GM21528 (cell line): ENCODE measurements at regions not wholly inside any gene's neighbourhood (a gene's known extent, or its start where the extent isn't known, plus 50 kb on each side); places are given as distances from the start of the nearest gene placed in this dataset.
"Not testable (repeated sequence)": the region's sequence is repeated elsewhere in the genome, so short reads cannot be mapped to it uniquely, and the experiment has no call there.

ENCODE experiments used
- ATAC-seq: cut with Tn5 transposase; IDR thresholded peaks from one replicate; pipeline ENCODE4 v1.9.1; 2021; ENCODE audit warnings: mild to moderate bottlenecking, moderate library complexity; ENCODE audit not compliant: unreplicated experiment, low FRiP score

GRCh38 chr15:95681836-95682544 lies 648.5 kb upstream of the NR2F2 start:
- ATAC-seq, result no peak

GRCh38 chr15:95684126-95684525 lies 646.4 kb upstream of the NR2F2 start:
- ATAC-seq, result no peak

- no peak for ATAC-seq
Observed at GRCh38 chr15:95684693-95685115, 645.8 kb upstream of the NR2F2 start.

GRCh38 chr15:95687061-95687460 lies 643.4 kb upstream of the NR2F2 start:
- no peak for ATAC-seq

GRCh38 chr15:95687686-95688085 lies 642.8 kb upstream of the NR2F2 start:
- ATAC-seq, result no peak

GRCh38 chr15:95690631-95691340 lies 639.7 kb upstream of the NR2F2 start:
- no peak for ATAC-seq

- ATAC-seq, result no peak
Observed at GRCh38 chr15:95693917-95694316, 636.6 kb upstream of the NR2F2 start.

DNA sequence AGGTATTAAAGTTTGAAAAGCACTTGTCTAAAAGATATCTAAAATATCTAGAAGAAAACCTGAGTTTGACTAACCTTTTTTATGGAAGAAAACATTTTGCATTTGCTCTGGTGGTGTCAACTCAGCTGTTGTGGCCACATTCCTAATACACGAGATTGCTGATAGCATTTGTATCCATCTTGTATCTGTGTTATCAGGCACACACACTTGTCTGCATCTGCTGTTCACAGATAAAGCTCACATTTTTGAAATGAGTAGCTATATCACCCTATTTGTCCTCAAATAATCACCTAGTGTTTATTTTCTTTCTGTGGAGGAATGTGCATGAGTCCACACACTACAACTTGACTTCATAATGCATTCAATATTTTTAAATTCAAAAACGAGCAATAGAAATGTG lies 632.3 kb upstream of the NR2F2 start:
- ATAC-seq, result no peak

DNA sequence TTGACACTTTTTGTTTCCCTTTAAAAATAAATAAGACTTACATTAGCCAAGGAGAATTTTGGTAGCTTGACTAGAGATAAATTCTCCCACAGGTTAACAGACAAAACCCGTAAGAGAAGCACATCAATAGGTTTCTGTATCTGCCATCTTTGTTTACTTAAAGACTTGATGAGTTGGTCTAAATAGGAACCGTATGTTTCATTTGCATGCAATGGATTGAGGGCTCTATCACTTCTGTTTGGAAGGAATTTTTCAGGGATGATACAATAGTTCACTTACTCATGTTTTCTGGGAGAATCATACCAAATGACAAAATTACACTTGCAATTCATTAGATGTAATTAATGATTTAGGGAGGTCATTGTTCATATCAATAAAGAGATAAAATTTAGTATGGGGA lies 631.5 kb upstream of the NR2F2 start:
- no peak for ATAC-seq

DNA sequence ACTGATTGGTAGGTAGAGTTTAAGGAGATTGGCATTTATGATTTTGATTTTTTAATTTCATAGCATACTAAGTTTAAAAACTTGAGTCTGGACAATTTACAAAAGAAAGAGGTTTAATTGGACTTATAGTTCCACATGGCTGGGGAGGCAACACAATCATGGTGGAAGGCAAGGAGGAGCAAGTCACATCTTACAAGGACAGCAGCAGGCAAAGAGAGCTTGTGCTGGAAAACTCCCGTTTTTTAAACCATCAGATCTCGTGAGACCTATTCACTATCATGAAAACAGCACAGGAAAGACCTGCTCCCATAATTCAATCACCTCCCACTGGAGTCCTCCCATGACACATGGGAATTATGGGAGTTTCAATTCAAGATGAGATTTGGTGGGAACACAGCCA lies 630.9 kb upstream of the NR2F2 start:
- no peak for ATAC-seq

DNA sequence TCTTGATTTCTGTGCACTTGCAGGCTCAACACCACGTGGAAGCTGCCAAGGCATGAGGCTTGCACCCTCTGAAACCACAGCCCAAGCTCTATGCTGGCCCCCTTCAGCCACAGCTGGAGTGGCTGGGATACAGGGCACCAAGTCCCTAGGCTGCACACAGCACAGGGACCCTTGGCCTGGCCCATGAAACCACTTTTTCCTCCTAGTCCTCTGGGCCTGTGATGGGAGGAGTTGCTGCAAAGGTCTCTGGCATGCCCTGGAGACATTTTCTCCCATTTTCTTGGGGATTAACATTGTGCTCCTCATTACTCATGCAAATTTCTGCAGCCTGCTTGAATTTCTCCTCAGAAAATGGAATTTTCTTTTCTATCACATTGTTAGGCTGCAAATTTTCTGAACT lies 629.8 kb upstream of the NR2F2 start:
- ATAC-seq, result not testable (repeated sequence)

- no peak for ATAC-seq
Observed at GRCh38 chr15:95701410-95701809, 629.1 kb upstream of the NR2F2 start.

DNA sequence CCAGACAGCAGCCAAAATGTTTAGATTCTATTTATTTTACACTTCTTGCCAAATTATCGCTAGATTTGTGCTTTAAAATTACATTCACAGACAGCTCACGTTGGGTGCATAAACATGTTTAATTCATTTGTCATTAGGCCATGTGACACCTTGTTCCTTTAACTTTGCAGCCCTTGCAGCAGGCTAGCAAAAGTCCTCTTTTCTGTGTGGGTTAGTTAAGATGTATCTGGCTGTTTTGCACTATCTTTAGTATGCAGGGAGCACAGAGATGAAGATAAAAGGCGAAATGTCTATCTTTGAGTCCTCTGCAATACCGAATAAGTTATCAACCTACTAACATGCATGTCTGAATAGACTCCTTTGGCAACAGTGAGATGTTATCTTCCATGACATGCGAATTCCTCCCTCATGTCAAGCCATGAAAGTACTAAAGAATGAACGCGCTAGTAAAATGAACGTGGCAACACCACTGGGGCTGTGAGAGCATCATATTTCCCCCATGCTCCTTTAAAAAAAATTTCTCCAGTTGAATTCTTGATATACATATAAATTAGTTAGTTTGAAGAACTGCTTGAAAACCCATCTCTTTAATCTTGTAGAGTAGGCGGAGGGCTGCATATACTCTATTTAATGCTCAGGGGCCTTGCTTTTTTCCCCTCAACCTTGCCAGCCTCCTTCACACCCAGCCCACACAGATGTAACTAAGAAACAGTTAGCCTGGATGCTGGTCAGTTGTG lies 620.4 kb upstream of the NR2F2 start:
- ATAC-seq, result no peak

GRCh38 chr15:95712785-95713184 lies 617.7 kb upstream of the NR2F2 start:
- ATAC-seq, result no peak

DNA sequence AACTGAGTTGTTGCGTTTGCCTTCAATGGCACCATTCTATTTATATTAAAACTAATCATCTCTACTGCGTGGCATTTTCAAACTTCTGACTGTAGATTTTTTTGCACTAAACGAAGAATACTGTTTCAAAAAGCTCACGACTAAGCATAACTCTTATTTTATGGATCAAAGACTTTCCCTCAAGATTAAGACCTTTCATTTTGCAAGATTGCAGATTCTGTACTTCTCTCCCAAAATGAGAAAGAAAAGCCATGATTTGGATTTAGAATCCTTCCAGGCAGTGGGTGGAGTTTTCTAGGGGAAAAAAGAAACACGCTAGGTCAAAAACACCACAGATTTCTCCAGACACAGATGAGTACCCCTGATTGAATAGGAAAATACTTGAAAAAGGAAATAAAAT lies 617.2 kb upstream of the NR2F2 start:
- no peak for ATAC-seq

DNA sequence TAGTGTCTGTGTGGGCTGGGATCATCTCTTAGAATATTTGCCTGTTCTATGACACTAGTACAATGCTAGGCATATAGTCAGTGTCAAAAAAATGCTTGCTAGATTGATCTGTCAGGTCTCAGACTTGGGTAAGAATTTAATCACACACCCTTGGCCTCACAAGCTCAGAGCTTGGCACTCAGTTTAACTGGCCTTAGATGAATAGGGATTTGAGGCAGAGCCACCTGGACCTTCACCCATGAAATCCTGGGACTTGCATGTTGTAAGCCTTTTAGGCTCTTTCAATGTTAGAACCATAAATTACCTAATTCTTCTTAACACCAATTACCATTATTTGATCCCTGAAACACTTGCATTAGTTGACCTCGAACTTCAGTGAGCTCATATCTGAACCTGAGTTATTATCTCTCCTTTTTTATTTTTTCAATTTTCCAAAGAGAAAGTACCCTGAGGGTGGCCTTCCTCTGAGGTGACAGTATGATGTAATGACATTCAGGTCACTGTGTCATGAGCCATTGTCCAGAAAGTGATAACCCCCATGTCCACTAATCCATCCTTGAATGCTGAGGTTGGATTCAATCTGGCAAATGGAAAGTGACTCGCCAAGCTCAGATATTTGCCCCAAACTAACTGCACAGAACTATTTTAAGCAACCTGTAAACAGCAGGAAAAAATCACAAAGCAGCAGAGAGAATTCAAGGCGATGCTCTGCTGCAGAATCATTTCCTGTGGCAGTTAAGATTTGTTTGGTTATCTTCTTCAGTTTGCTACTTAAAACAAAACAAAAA lies 615.2 kb upstream of the NR2F2 start:
- ATAC-seq, result no peak

- no peak for ATAC-seq
Observed at GRCh38 chr15:95715906-95716656, 614.4 kb upstream of the NR2F2 start.

DNA sequence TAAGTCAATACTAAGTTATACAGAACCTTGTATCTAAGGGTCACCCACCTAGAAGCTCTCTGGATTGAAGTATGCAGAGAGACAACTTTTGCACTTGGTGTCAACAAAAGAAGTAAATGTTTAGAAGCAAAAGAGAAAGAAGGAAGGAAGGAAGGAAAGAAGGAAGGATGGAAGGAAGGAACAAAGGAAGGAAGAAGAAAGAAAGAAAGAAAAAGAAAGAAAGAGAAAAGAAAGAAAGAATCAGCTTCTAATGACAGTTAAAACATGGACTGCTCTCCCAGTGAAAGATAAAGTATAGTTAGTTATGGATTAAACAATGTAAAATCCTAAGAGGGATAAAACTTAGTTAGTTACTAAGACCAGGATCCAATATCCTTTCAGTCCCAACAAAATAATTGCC lies 613.8 kb upstream of the NR2F2 start:
- no peak for ATAC-seq

GRCh38 chr15:95718441-95718840 lies 612.1 kb upstream of the NR2F2 start:
- no peak for ATAC-seq
